HG02798 (cell line): ENCODE measurements at regions not wholly inside any gene's neighbourhood (a gene's known extent, or its start where the extent isn't known, plus 50 kb on each side); places are given as distances from the start of the nearest gene placed in this dataset.
"Not testable (repeated sequence)": the region's sequence is repeated elsewhere in the genome, so short reads cannot be mapped to it uniquely, and the experiment has no call there.

Experiments used
- ATAC-seq: cut with Tn5 transposase; IDR thresholded peaks from one replicate; pipeline ENCODE4 v1.9.1; 2021; ENCODE audit warnings: mild to moderate bottlenecking; ENCODE audit not compliant: unreplicated experiment, poor library complexity

DNA sequence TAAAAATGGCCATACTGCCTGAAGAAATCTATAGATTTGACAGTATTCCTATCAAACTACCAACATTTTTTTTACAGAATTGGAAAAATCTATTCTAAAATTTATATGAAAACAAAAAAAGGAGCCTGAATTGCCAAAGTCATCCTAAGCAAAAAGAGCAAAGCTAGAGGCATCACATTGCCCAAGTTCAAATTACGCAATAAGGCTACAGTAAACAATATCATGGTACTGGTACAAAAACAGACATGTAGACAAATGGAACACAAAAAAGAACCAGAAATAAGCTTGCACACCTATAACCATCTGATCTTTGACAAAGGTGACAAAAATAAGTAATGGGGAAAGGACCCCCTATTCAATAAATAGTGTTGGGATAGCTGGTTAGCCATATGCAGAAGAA is 50.2 kb upstream of the THSD7B start:
- ATAC-seq, result no peak

DNA sequence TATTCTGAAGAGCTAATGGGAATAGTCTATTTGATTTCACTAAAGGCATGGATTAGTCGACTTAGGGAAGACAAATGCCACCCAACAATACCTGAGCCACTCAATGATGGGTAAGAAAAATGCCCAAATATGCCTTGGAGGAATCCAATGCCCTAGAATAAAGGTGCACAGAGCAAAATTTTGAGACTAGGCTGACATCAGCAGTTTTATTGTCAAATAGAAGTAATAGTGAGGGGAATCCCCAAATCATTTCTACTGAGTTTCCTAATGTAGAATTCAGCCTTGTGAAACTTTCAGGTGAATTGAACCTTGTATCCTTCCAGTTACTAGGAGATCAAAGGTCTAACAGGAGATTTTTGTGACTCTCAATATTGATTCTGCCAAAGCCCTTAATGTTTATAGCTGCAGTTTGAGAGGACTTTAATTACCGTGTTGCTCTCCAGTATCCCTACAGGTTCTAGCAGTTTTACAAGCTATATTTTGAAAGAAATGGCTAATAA is 50.8 kb upstream of the THSD7B start:
- no peak for ATAC-seq

GRCh38 chr2:136713739-136714138 is 51.6 kb upstream of the THSD7B start:
- ATAC-seq, result no peak

DNA sequence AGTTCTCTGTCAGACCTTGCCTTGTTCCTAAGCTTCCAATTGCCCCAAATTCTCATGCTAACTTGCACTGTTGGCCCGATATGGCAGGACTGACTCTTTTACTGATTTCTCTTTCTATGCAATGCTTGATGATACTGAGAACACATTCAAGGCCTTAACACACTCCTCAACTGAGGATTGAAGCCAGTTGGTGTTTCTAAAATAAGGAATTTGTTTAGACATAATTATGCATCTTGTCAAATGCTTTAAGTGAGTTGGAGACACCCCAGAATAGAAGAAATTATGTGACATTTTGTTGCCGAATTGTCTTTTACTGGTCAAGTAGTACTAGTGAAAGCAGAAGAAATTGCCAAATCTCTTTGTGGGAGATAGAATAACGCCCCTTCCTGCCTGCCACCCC is 60.0 kb upstream of the THSD7B start:
- ATAC-seq, result no peak

DNA sequence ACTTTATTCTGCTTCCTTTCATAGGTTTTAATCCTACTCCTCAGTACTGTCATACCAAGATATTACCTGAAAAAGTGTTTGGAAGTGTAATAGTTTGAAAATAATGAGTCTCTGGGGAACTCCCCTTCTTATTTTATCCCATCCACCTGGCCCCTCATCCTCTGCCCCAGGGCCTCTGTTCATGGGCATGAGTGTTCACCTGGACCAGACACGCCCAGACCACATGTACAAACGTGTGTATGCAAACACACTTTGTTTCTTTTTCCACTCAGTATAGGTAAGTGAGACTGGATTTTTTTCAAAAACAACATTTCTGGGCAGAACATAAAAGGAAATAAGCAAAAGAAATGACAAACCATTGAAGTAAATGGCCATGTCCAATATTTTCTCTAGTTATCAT is 62.1 kb upstream of the THSD7B start:
- no peak for ATAC-seq

DNA sequence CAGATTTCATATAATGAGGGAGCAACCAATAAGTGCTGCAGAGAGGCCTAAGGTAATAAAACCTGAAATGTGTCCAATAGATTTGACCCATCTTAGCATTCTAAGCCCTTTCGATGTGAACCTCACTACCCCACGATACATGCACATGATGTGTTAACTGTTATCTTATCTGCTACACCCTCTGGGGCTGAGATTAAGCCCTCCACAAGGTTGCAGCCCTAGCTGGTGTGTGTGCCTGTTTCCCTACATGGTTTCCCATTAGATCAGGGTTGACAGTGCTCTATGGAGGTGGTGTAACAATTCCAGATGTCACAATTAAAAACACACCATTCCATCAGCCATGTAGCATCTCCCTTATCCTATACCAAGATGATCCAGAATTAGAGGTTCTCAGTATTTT is 68.9 kb upstream of the THSD7B start:
- no peak for ATAC-seq

- ATAC-seq, result no peak
These were observed 71.4 kb upstream of the THSD7B start for GRCh38 chr2:136693966-136694365.

DNA sequence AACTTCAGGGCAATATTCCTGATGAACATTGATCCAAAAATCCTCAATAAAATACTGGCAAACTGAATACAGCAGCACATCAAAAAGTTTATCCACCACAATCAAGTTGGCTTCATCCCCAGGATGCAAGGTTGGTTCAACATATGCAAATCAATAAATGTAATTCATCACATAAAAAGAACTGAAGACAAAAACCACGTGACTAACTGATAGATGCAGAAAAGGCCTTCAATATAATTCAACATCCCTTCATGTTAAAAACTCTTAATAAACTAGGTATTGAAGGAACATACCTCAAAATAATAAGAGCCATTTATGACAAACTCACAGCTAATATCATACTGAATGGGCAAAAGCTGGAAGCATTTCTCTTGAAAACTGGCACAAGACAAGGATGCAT is 85.3 kb upstream of the THSD7B start:
- not testable (repeated sequence) for ATAC-seq

DNA sequence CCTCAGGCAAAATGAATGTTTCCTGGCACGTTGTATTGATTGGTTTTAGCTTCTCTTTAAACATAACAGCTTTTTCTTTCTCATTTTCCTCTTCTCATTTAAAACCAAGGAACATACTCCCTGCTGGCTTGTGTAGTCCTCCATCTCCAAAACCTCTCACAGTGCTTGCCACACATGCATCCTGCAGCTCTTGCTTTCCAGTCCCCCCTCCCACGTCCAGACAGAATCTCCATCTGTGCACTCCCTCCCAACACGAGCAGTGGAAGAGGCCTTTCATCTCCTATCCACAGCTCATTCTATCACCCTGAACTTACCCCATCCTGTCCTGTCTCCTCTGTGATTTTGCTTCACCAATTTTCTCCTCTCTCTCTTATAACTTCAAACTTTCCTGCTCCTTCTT is 99.6 kb upstream of the THSD7B start:
- ATAC-seq, result no peak

GRCh38 chr2:136664713-136665405 is 100.5 kb upstream of the THSD7B start:
- ATAC-seq, result no peak

DNA sequence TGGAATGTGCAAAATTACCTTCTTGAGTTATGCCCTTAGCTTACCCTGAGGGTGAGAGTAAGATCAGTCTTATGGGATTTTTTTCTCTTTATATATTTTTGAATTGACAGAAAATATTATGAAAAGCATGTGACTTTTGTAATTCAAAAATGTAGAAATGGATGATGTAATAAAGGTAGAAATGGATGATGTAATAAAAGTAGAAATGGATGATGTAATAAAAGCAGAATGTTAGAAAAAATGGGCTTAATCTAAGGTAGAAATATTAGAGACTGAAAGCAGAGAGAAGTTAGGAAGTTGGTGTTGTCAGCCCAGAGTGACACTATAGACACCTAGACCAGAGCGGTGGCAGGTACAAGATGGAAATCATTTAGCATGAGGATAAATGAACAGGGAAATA is 107.1 kb upstream of the THSD7B start:
- no peak for ATAC-seq

GRCh38 chr2:136653861-136654260 is 111.5 kb upstream of the THSD7B start:
- ATAC-seq, result no peak

DNA sequence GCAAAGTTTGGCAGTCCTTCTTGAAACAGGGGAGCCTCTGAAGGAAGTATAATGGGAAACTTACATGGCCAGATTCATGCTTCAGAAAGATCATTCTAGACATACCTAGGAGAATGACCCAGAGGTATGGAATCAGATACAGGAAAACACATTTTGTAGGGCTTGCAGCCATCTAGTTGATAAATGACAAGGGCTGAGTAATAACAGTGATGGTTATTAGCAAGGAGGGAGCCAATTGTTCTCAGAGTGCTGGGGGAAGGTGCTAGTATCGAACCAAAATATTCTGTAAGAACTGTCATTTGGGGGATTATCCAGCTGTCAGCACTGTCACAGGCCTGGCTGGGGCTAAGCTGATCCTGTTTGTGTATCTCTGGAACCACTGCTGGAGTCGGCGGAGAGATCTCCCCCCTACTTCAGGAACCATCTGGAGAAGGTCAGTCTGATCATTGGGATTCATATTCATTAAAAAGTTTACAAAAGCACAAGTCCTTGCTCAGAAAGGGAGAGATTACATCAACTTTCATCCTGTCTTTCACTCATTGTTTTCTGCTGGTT is 113.8 kb upstream of the THSD7B start:
- no peak for ATAC-seq

GRCh38 chr2:136647039-136647438 is 118.3 kb upstream of the THSD7B start:
- ATAC-seq, result no peak

GRCh38 chr2:136645236-136645828 is 120.0 kb upstream of the THSD7B start:
- no peak for ATAC-seq

DNA sequence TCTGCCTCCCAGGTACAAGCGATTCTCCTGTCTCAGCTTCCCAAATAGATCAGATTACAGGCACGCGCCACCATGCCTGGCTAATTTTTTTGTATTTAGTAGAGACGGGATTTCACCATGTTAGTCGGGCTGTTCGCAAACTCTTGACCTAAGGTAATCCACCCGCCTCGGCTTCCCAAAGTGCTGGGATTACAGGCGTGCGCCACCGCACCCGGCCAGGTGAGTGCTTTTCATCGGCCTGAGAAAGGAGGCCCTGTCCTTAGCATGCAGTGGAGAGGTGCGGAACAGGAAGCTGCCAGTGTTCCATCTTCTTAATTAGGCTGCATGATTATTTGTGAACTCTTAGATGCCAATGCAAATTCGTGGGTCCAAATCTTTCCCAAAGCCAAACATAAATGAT is 125.7 kb upstream of the THSD7B start:
- no peak for ATAC-seq

GRCh38 chr2:136638193-136638592 is 127.2 kb upstream of the THSD7B start:
- no peak for ATAC-seq

- ATAC-seq, result no peak
These were observed 127.9 kb upstream of the THSD7B start for GRCh38 chr2:136637402-136637801.

GRCh38 chr2:136628490-136628889 is 136.9 kb upstream of the THSD7B start:
- no peak for ATAC-seq

GRCh38 chr2:136613096-136613495 is 152.2 kb upstream of the THSD7B start:
- no peak for ATAC-seq

DNA sequence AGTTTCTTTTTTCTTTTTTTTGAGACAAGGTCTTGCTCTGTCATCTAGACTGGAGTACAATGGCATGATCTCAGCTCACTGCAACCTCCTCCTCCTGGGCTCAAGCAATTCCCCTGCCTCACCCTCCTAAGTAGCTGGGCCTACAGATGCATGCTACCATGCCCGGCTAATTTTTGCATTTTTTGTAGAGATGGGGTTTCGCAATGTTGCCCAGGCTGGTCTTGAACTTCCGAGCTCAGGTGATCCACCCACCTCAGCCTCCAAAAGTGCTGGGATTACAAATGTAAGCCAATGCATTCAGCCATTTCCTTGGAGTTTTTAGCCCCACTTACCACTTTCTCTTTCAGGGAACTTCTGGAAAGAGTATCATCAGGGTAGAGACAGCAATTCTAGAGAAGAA is 153.3 kb upstream of the THSD7B start:
- no peak for ATAC-seq

DNA sequence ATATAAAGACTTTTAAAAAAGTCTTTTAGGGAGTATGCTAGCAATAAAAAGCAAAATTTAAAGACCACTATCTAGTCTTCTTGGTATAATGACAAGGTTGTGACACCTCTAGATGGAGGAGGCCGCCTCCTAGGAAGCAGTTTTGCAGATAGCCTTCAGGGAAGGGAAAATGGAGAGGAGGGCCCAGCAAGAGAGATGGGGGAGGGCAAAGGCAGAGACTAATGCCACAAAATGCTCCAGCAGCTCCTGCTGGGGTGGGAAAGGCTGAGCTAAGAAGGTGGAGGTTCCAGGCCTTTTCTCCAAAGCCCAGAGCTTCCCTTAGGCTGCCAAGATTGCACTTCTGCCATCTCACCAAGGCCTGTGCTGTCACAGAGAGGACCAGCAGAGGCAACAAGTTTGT is 153.9 kb upstream of the THSD7B start:
- no peak for ATAC-seq
